GM12878 (cell line): ENCODE measurements at regions not wholly inside any gene's neighbourhood (a gene's known extent, or its start where the extent isn't known, plus 50 kb on each side); places are given as distances from the start of the nearest gene placed in this dataset.

ENCODE experiments used
- BRCA1 ChIP-seq: IDR thresholded peaks from 2 replicates; pipeline ENCODE4 v1.6.1; 2011; ENCODE audit warnings: low read depth, low read length, improper control_type of control experiment
- CEBPB ChIP-seq, 2 experiments: fragments of 150-350 bp in 1 of 2; IDR thresholded peaks; 2 replicates each; pipeline ENCODE4 v1.6.1; 2012 to 2014; ENCODE audit warnings: low read depth in 2 of 2, low read length in 2 of 2, borderline replicate concordance in 1 of 2, inconsistent platforms in 1 of 2
- JUND ChIP-seq: IDR thresholded peaks from 2 replicates; pipeline ENCODE4 v1.6.1; 2012; ENCODE audit warnings: low read depth, mild to moderate bottlenecking, low read length, improper control_type of control experiment, moderate library complexity
- RAD21 ChIP-seq: IDR thresholded peaks from 2 replicates; pipeline ENCODE4 v1.6.1; 2011; ENCODE audit warnings: mild to moderate bottlenecking, low read depth, low read length, moderate library complexity; ENCODE audit not compliant: insufficient read depth
- SMAD5 ChIP-seq: IDR thresholded peaks from 2 replicates; pipeline ENCODE4 v1.6.1; 2016; ENCODE audit warnings: antibody characterized with exemption, low read depth
- TARDBP ChIP-seq: IDR thresholded peaks from 2 replicates; pipeline ENCODE4 v1.6.1; 2016; ENCODE audit warnings: borderline replicate concordance
- TF ChIP-seq, protein P1 (sequence below): fragments of 450-650 bp; IDR thresholded peaks from 2 replicates; pipeline ENCODE4 v1.6.1; 2016; ENCODE audit warnings: mild to moderate bottlenecking, moderate library complexity, borderline replicate concordance
- TF ChIP-seq, protein P2 (sequence below): IDR thresholded peaks from 2 replicates; pipeline ENCODE4 v1.6.1; 2012; ENCODE audit warnings: low read depth, low read length, improper control_type of control experiment
- TF ChIP-seq, protein P3 (sequence below): IDR thresholded peaks from 2 replicates; pipeline ENCODE4 v1.6.1; 2012; ENCODE audit warnings: low read depth, low read length, improper control_type of control experiment

DNA sequence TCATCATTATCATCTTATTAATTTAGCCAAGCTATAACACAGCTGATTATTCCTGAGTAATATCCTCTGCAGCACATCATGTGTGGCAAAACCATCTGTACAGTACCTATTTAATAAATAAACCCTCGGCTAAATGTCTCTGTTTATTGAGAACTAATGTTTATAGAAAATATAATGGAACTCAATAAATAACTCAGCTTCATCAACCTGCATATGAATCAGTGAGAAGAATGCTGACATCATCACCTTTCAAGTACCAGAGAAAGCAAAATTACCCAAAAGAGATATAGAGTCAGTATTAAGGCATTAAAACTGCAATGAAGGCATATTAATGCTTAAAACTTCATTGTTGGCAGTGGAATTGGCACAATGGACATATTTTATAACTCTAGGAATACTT is 558.3 kb downstream of the PLCL1 start (continued):
- TF ChIP-seq, protein P1, sequence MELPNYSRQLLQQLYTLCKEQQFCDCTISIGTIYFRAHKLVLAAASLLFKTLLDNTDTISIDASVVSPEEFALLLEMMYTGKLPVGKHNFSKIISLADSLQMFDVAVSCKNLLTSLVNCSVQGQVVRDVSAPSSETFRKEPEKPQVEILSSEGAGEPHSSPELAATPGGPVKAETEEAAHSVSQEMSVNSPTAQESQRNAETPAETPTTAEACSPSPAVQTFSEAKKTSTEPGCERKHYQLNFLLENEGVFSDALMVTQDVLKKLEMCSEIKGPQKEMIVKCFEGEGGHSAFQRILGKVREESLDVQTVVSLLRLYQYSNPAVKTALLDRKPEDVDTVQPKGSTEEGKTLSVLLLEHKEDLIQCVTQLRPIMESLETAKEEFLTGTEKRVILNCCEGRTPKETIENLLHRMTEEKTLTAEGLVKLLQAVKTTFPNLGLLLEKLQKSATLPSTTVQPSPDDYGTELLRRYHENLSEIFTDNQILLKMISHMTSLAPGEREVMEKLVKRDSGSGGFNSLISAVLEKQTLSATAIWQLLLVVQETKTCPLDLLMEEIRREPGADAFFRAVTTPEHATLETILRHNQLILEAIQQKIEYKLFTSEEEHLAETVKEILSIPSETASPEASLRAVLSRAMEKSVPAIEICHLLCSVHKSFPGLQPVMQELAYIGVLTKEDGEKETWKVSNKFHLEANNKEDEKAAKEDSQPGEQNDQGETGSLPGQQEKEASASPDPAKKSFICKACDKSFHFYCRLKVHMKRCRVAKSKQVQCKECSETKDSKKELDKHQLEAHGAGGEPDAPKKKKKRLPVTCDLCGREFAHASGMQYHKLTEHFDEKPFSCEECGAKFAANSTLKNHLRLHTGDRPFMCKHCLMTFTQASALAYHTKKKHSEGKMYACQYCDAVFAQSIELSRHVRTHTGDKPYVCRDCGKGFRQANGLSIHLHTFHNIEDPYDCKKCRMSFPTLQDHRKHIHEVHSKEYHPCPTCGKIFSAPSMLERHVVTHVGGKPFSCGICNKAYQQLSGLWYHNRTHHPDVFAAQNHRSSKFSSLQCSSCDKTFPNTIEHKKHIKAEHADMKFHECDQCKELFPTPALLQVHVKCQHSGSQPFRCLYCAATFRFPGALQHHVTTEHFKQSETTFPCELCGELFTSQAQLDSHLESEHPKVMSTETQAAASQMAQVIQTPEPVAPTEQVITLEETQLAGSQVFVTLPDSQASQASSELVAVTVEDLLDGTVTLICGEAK = no peak
- TF ChIP-seq CEBPB (IDR thresholded peaks at IDR 0.05; ENCODE audit: borderline replicate concordance in 1 of 2, low read depth in 2 of 2, low read length in 2 of 2) (no peak), RAD21 (no peak), TARDBP (no peak), SMAD5 (no peak), JUND (no peak), BRCA1 (no peak)
- TF ChIP-seq, protein P2, sequence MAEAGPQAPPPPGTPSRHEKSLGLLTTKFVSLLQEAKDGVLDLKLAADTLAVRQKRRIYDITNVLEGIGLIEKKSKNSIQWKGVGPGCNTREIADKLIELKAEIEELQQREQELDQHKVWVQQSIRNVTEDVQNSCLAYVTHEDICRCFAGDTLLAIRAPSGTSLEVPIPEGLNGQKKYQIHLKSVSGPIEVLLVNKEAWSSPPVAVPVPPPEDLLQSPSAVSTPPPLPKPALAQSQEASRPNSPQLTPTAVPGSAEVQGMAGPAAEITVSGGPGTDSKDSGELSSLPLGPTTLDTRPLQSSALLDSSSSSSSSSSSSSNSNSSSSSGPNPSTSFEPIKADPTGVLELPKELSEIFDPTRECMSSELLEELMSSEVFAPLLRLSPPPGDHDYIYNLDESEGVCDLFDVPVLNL = no peak
- TF ChIP-seq, protein P3, sequence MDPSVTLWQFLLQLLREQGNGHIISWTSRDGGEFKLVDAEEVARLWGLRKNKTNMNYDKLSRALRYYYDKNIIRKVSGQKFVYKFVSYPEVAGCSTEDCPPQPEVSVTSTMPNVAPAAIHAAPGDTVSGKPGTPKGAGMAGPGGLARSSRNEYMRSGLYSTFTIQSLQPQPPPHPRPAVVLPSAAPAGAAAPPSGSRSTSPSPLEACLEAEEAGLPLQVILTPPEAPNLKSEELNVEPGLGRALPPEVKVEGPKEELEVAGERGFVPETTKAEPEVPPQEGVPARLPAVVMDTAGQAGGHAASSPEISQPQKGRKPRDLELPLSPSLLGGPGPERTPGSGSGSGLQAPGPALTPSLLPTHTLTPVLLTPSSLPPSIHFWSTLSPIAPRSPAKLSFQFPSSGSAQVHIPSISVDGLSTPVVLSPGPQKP = no peak
